ENCODE measurements at regions not wholly inside any gene's neighbourhood (a gene's known extent, or its start where the extent isn't known, plus 50 kb on each side); places are given as distances from the start of the nearest gene placed in this dataset.

DNA sequence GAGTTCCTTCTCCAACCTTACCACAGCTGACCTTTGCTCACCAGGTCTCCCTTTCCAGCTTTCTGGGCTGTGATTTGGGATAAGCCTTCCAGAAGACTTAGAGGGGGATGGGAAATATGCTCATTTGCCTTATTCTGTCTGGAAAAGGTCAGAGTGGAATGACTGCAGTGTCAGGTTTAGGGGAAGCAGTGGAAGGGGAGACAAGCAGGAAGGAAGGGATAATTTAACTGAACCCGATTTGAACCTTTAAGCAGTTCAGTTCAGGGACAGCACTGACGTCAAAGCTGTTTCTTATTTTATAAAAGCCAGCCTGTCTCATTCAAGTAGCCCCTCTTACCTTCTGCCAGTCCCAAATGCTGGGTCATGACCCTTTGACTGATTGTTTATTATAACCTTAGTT is 418.4 kb upstream of the RARB start:
- no peaks in the 10 kb centered on the region for H3K9me3 ChIP-seq (ENCODE audit: control insufficient read depth, low read length)
- H3K9me3 Mint-ChIP-seq, result no peaks in the 10 kb centered on the region
- H3K36me3 Mint-ChIP-seq (ENCODE audit: low read depth), result no peaks in the 10 kb centered on the region
- DNase-seq, result no peak
- no peak overlapping the region for H3K4me3 ChIP-seq (ENCODE audit: low read length)
- H3K4me1 ChIP-seq (ENCODE audit: control insufficient read depth, insufficient read depth, low read length), result peaks cover 12% of the 10 kb centered on the region
- no peak overlapping the region for H3K27ac Mint-ChIP-seq
- TF ChIP-seq, protein P1, sequence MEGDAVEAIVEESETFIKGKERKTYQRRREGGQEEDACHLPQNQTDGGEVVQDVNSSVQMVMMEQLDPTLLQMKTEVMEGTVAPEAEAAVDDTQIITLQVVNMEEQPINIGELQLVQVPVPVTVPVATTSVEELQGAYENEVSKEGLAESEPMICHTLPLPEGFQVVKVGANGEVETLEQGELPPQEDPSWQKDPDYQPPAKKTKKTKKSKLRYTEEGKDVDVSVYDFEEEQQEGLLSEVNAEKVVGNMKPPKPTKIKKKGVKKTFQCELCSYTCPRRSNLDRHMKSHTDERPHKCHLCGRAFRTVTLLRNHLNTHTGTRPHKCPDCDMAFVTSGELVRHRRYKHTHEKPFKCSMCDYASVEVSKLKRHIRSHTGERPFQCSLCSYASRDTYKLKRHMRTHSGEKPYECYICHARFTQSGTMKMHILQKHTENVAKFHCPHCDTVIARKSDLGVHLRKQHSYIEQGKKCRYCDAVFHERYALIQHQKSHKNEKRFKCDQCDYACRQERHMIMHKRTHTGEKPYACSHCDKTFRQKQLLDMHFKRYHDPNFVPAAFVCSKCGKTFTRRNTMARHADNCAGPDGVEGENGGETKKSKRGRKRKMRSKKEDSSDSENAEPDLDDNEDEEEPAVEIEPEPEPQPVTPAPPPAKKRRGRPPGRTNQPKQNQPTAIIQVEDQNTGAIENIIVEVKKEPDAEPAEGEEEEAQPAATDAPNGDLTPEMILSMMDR (conservative IDR thresholded peaks at IDR 0.05), result no peak
- H3K27ac ChIP-seq (ENCODE audit: low read depth, low read length), result no peak overlapping the region
- H3K27me3 Mint-ChIP-seq (ENCODE audit: insufficient read depth), result peaks cover 2% of the 10 kb centered on the region
- peaks cover 26% of the 10 kb centered on the region for H3K4me1 Mint-ChIP-seq
- H3K9ac ChIP-seq (ENCODE audit: extremely low read depth, low read length, poor library complexity, severe bottlenecking), result no peak overlapping the region
- WGBS, 2 experiments (ENCODE audit: insufficient coverage in 1 of 2, insufficient read length in 1 of 2), result 89 to 100% methylated on average over 1 to 2 of the region's 2 CpGs
- H3K4me3 Mint-ChIP-seq, result no peak overlapping the region
- no peaks in the 10 kb centered on the region for H3K36me3 ChIP-seq (ENCODE audit: control insufficient read depth, insufficient read depth, low read length)
- no peaks in the 10 kb centered on the region for H3K27me3 ChIP-seq (ENCODE audit: control insufficient read depth, insufficient read depth, low read length, poor library complexity, severe bottlenecking)

DNA sequence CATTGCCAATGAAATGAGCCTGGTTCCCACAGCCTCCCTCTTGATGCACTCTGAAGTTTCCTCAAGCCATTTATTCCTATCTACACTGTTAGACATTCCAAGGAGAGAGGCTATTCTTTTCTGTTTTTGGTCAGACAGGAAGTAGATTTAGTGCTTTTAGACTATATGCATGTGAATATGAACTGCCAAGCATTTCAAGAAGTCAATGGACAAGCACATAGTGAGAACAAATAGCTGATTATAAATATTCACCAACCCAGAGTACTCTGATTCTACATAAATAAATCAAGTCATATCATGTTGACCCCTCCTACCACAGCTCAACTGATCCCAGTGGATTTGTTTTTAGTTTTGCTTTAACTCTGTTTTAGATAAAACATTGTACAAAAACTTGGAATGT is 412.5 kb upstream of the RARB start:
- TF ChIP-seq, protein P1 (conservative IDR thresholded peaks at IDR 0.05), result no peak
- no peak overlapping the region for H3K9ac ChIP-seq (ENCODE audit: extremely low read depth, low read length, poor library complexity, severe bottlenecking)
- no peaks in the 10 kb centered on the region for H3K27me3 ChIP-seq (ENCODE audit: control insufficient read depth, insufficient read depth, low read length, poor library complexity, severe bottlenecking)
- Mint-ChIP-seq H3K36me3 (ENCODE audit: low read depth) (no peaks in the 10 kb centered on the region), H3K9me3 (no peaks in the 10 kb centered on the region), H3K27ac (no peak overlapping the region), H3K27me3 (ENCODE audit: insufficient read depth) (peaks cover 2% of the 10 kb centered on the region), H3K4me1 (peaks cover 30% of the 10 kb centered on the region), H3K4me3 (no peak overlapping the region)
- H3K9me3 ChIP-seq (ENCODE audit: control insufficient read depth, low read length), result no peaks in the 10 kb centered on the region
- H3K36me3 ChIP-seq (ENCODE audit: control insufficient read depth, insufficient read depth, low read length), result no peaks in the 10 kb centered on the region
- H3K27ac ChIP-seq (ENCODE audit: low read depth, low read length), result no peak overlapping the region
- H3K4me3 ChIP-seq (ENCODE audit: low read length), result no peak overlapping the region
- H3K4me1 ChIP-seq (ENCODE audit: control insufficient read depth, insufficient read depth, low read length), result peaks cover 2% of the 10 kb centered on the region
- DNase-seq, result no peak

DNA sequence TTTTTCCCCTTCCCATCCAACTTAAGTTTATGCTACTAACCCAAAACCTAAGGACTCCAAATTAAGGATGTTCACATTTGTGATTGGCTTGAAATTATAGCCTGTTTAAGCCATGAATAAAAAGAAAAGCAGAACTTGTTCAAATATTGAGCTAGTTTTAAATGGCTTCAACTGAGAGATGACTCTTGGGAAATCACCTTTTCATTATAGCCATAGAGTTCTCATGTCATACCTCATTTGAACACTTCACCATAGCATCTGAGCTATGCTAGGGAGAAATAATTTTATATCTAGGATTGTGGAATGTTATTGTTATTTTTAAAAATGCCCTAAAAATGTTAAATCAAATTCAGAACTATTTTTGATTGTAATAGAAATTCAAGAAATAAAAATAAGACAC is 409.2 kb upstream of the RARB start:
- no peaks in the 10 kb centered on the region for H3K36me3 Mint-ChIP-seq (ENCODE audit: low read depth)
- H3K9me3 ChIP-seq (ENCODE audit: control insufficient read depth, low read length), result peaks cover 5% of the 10 kb centered on the region

More for the DNA sequence above, 409.2 kb upstream of the RARB start:
- no peak overlapping the region for H3K9ac ChIP-seq (ENCODE audit: extremely low read depth, low read length, poor library complexity, severe bottlenecking)
- no peaks in the 10 kb centered on the region for H3K9me3 Mint-ChIP-seq
- H3K36me3 ChIP-seq (ENCODE audit: control insufficient read depth, insufficient read depth, low read length), result no peaks in the 10 kb centered on the region
- no peak for DNase-seq
- no peak overlapping the region for H3K27ac Mint-ChIP-seq
- H3K27me3 Mint-ChIP-seq (ENCODE audit: insufficient read depth), result peaks cover 4% of the 10 kb centered on the region
- peaks cover 20% of the 10 kb centered on the region for H3K4me1 Mint-ChIP-seq
- no peak overlapping the region for H3K27ac ChIP-seq (ENCODE audit: low read depth, low read length)
- H3K4me3 Mint-ChIP-seq, result no peak overlapping the region
- no peak overlapping the region for H3K4me3 ChIP-seq (ENCODE audit: low read length)
- TF ChIP-seq, protein P1 (conservative IDR thresholded peaks at IDR 0.05), result no peak
- no peaks in the 10 kb centered on the region for H3K4me1 ChIP-seq (ENCODE audit: control insufficient read depth, insufficient read depth, low read length)
- no peaks in the 10 kb centered on the region for H3K27me3 ChIP-seq (ENCODE audit: control insufficient read depth, insufficient read depth, low read length, poor library complexity, severe bottlenecking)

Data from endodermal cell (in vitro differentiated cells).